ENCODE measurements at regions not wholly inside any gene's neighbourhood (a gene's known extent, or its start where the extent isn't known, plus 50 kb on each side); places are given as distances from the start of the nearest gene placed in this dataset.

DNA sequence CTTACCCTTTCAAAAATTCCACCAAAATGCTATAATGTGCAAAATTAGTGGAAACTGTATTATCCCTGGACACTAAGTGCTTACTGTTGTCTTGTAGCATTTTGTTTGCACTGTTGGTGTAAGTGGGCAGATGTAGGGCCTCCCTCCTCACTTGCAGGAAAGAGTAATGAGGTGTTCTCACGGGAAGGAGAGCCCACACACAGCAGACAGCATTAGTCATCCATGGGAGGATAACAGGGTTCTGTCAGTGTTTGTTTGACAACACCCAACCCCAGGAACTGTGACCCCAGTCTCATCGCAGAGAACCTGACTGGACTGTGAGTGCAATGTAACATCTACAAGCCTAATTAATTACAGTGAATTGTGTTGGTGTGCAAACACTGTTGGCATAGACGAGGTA is 58.7 kb upstream of the VSTM2A start:
- no peaks in the 10 kb centered on the region for H3K79me2 ChIP-seq (ENCODE audit: insufficient read depth, low read length)
- H3F3A ChIP-seq (ENCODE audit: insufficient read depth, low read length): no peaks in the 10 kb centered on the region
- H3K9ac ChIP-seq (ENCODE audit: low read length): no peak overlapping the region
- no peaks in the 10 kb centered on the region for H3K27me3 ChIP-seq (ENCODE audit: insufficient read depth, low read length)
- no peaks in the 10 kb centered on the region for H3K36me3 ChIP-seq (ENCODE audit: insufficient read depth, low read length)
- H3K9me3 ChIP-seq (ENCODE audit: low read length): no peaks in the 10 kb centered on the region
- no peak overlapping the region for H3K4me3 ChIP-seq (ENCODE audit: low read depth, low read length, poor library complexity, severe bottlenecking)
- TF ChIP-seq, protein P1, sequence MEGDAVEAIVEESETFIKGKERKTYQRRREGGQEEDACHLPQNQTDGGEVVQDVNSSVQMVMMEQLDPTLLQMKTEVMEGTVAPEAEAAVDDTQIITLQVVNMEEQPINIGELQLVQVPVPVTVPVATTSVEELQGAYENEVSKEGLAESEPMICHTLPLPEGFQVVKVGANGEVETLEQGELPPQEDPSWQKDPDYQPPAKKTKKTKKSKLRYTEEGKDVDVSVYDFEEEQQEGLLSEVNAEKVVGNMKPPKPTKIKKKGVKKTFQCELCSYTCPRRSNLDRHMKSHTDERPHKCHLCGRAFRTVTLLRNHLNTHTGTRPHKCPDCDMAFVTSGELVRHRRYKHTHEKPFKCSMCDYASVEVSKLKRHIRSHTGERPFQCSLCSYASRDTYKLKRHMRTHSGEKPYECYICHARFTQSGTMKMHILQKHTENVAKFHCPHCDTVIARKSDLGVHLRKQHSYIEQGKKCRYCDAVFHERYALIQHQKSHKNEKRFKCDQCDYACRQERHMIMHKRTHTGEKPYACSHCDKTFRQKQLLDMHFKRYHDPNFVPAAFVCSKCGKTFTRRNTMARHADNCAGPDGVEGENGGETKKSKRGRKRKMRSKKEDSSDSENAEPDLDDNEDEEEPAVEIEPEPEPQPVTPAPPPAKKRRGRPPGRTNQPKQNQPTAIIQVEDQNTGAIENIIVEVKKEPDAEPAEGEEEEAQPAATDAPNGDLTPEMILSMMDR (IDR thresholded peaks at IDR 0.05; ENCODE audit: low read length): no peak
- TF ChIP-seq EZH2 (IDR thresholded peaks at IDR 0.05; ENCODE audit: borderline replicate concordance, low read length): no peak
- no peaks in the 10 kb centered on the region for H4K20me1 ChIP-seq (ENCODE audit: insufficient read depth, low read length)
- H3K4me2 ChIP-seq (ENCODE audit: low read length): no peak overlapping the region
- no peaks in the 10 kb centered on the region for H3K9me2 ChIP-seq (ENCODE audit: low read depth, low read length)
- no peaks in the 10 kb centered on the region for H3K4me1 ChIP-seq (ENCODE audit: insufficient read depth, low read length, severe bottlenecking)
- no peak overlapping the region for H3K27ac ChIP-seq (ENCODE audit: low read depth, low read length, poor library complexity, severe bottlenecking)
- no peak overlapping the region for H2AFZ ChIP-seq (ENCODE audit: low read length)

DNA sequence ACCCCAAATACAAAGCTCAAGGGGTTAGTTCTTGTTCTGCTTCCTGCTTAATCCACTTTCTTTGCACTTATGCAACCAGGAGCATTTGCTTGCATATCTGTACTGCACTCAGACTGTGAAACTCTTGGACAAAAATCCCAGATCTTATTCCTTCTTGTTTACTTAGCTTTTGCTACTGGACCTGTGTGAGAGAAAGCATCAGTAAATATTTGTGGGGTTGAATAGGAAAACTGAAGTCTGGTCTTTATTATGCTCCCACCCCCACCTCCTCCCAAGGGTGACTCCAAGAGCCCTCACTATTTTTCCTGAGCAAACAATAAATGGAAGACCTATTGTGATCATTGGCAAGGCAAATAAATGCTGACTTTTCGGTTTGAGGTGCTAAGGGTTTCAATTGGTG is 57.1 kb upstream of the VSTM2A start:
- H3K4me1 ChIP-seq (ENCODE audit: insufficient read depth, low read length, severe bottlenecking): no peaks in the 10 kb centered on the region
- H3K9me3 ChIP-seq (ENCODE audit: low read length): no peaks in the 10 kb centered on the region
- H3K4me2 ChIP-seq (ENCODE audit: low read length): no peak overlapping the region
- no peaks in the 10 kb centered on the region for H3K9me2 ChIP-seq (ENCODE audit: low read depth, low read length)
- no peaks in the 10 kb centered on the region for H3F3A ChIP-seq (ENCODE audit: insufficient read depth, low read length)
- H3K27ac ChIP-seq (ENCODE audit: low read depth, low read length, poor library complexity, severe bottlenecking): no peak overlapping the region
- H3K36me3 ChIP-seq (ENCODE audit: insufficient read depth, low read length): no peaks in the 10 kb centered on the region
- no peak overlapping the region for H3K9ac ChIP-seq (ENCODE audit: low read length)
- TF ChIP-seq, protein P1 (IDR thresholded peaks at IDR 0.05; ENCODE audit: low read length): no peak
- no peak for TF ChIP-seq EZH2 (IDR thresholded peaks at IDR 0.05; ENCODE audit: borderline replicate concordance, low read length)
- H2AFZ ChIP-seq (ENCODE audit: low read length): no peak overlapping the region
- H3K27me3 ChIP-seq (ENCODE audit: insufficient read depth, low read length): no peaks in the 10 kb centered on the region
- H3K79me2 ChIP-seq (ENCODE audit: insufficient read depth, low read length): no peaks in the 10 kb centered on the region
- no peak overlapping the region for H3K4me3 ChIP-seq (ENCODE audit: low read depth, low read length, poor library complexity, severe bottlenecking)
- no peaks in the 10 kb centered on the region for H4K20me1 ChIP-seq (ENCODE audit: insufficient read depth, low read length)
